NCI-H774 (cell line): ENCODE measurements at regions not wholly inside any gene's neighbourhood (a gene's known extent, or its start where the extent isn't known, plus 50 kb on each side); places are given as distances from the start of the nearest gene placed in this dataset.

ENCODE experiments used
- DNase-seq: peaks from one replicate; lab custom pipeline; 2025; lab: John Stamatoyannopoulos, UW

GRCh38 chr18:60445341-60445740 is 72.8 kb upstream of the MC4R start:
- DNase-seq: no peak

GRCh38 chr18:60446821-60447220 is 74.2 kb upstream of the MC4R start:
- no peak for DNase-seq

GRCh38 chr18:60448487-60449267 is 76.1 kb upstream of the MC4R start:
- no peak for DNase-seq

GRCh38 chr18:60452421-60452820 is 79.8 kb upstream of the MC4R start:
- no peak for DNase-seq

- no peak for DNase-seq
Measured at GRCh38 chr18:60466677-60467076, 94.1 kb upstream of the MC4R start.

- no peak for DNase-seq
Measured at GRCh38 chr18:60469387-60470100, 97.0 kb upstream of the MC4R start.

- DNase-seq: peak; percentile 13
Measured at GRCh38 chr18:60471652-60472051, 99.1 kb upstream of the MC4R start.

- no peak for DNase-seq
Measured at GRCh38 chr18:60485201-60485600, 112.6 kb upstream of the MC4R start.

GRCh38 chr18:60493066-60493465 is 120.5 kb upstream of the MC4R start:
- no peak for DNase-seq

GRCh38 chr18:60499675-60500074 is 127.1 kb upstream of the MC4R start:
- DNase-seq: no peak

GRCh38 chr18:60500960-60501359 is 128.4 kb upstream of the MC4R start:
- DNase-seq: no peak

GRCh38 chr18:60502591-60502990 is 130.0 kb upstream of the MC4R start:
- no peak for DNase-seq

- DNase-seq: no peak
Measured at GRCh38 chr18:60503199-60503598, 130.6 kb upstream of the MC4R start.

GRCh38 chr18:60506190-60506589 is 133.6 kb upstream of the MC4R start:
- DNase-seq: no peak

- no peak for DNase-seq
Measured at GRCh38 chr18:60506682-60507081, 134.1 kb upstream of the MC4R start.

GRCh38 chr18:60508108-60508507 is 135.5 kb upstream of the MC4R start:
- DNase-seq: no peak

- no peak for DNase-seq
Measured at GRCh38 chr18:60534538-60534937, 162.0 kb upstream of the MC4R start.

GRCh38 chr18:60537074-60537473 is 164.5 kb upstream of the MC4R start:
- no peak for DNase-seq

GRCh38 chr18:60538891-60539290 is 166.3 kb upstream of the MC4R start:
- no peak for DNase-seq

- DNase-seq: no peak
Measured at GRCh38 chr18:60541661-60542060, 169.1 kb upstream of the MC4R start.

GRCh38 chr18:60543646-60544045 is 171.1 kb upstream of the MC4R start:
- DNase-seq: no peak

- DNase-seq: peak; percentile 74
Measured at GRCh38 chr18:60549338-60549960, 176.9 kb upstream of the MC4R start.

GRCh38 chr18:60552948-60553347 is 180.4 kb upstream of the MC4R start:
- DNase-seq: no peak
